AG09309 (cell line): ENCODE measurements at regions not wholly inside any gene's neighbourhood (a gene's known extent, or its start where the extent isn't known, plus 50 kb on each side); places are given as distances from the start of the nearest gene placed in this dataset.

Source experiments
- DNase-seq: peaks from one replicate; pipeline ENCODE4 v3.0.0-alpha.2; 2010; ENCODE audit warnings: low read depth
- H3K4me3 ChIP-seq: 2 replicates; pipeline ENCODE4 v1.5.1; 2011; ENCODE audit warnings: mild to moderate bottlenecking, low read depth, low read length, moderate library complexity; ENCODE audit not compliant: control insufficient read depth
- CTCF ChIP-seq: IDR thresholded peaks from 2 replicates; pipeline ENCODE4 v1.5.1; 2011; ENCODE audit warnings: mild to moderate bottlenecking, low read depth, low read length, inconsistent platforms; ENCODE audit not compliant: insufficient read depth, control insufficient read depth; ENCODE audit errors: missing control alignments

- H3K4me3 ChIP-seq, result no peak overlapping the region
- no peak for TF ChIP-seq CTCF
- DNase-seq, result no peak
Observed at GRCh38 chr3:18044191-18044590, 301.8 kb upstream of the TBC1D5 start.

GRCh38 chr3:18036450-18036815, 294.0 kb upstream of the TBC1D5 start:
- no peak for DNase-seq

GRCh38 chr3:18035641-18036449, 293.4 kb upstream of the TBC1D5 start:
- no peak overlapping the region for H3K4me3 ChIP-seq
- no peak for TF ChIP-seq CTCF
- no peak for DNase-seq

More at GRCh38 chr3:18036450-18036815, 294.0 kb upstream of the TBC1D5 start:
- TF ChIP-seq CTCF, result no peak
- H3K4me3 ChIP-seq, result no peak overlapping the region

- DNase-seq, result no peak
- no peak for TF ChIP-seq CTCF
- H3K4me3 ChIP-seq, result no peak overlapping the region
Observed at GRCh38 chr3:18033581-18034108, 291.2 kb upstream of the TBC1D5 start.

- DNase-seq, result no peak
- H3K4me3 ChIP-seq, result no peak overlapping the region
- no peak for TF ChIP-seq CTCF
Observed at GRCh38 chr3:18030371-18030870, 288.0 kb upstream of the TBC1D5 start.

- no peak for DNase-seq
- TF ChIP-seq CTCF, result no peak
- no peak overlapping the region for H3K4me3 ChIP-seq
Observed at GRCh38 chr3:18027161-18027939, 284.9 kb upstream of the TBC1D5 start.
